Astrocyte (in vitro differentiated cells and primary cell): ENCODE measurements at regions not wholly inside any gene's neighbourhood (a gene's known extent, or its start where the extent isn't known, plus 50 kb on each side); places are given as distances from the start of the nearest gene placed in this dataset.

Source experiments
- DNase-seq: peaks from one replicate; pipeline ENCODE4 v3.0.0-alpha.2; 2010; ENCODE audit warnings: low read depth
- FAIRE-seq: peaks from 2 replicates; lab custom pipeline; 2011; peaks lifted over from hg19 to GRCh38; lab: Jason Lieb, UNC
- H2AFZ ChIP-seq: 2 replicates; pipeline ENCODE4 v1.6.0; 2012; ENCODE audit warnings: low read depth, low read length, inconsistent platforms
- H3K27ac ChIP-seq: 2 replicates; pipeline ENCODE4 v1.5.1; 2011; ENCODE audit warnings: low read depth, low read length, inconsistent platforms
- H3K27me3 ChIP-seq: 2 replicates; pipeline ENCODE4 v1.6.0; 2011; ENCODE audit warnings: low read length, inconsistent platforms; ENCODE audit not compliant: insufficient read depth
- H3K36me3 ChIP-seq: 2 replicates; pipeline ENCODE4 v1.5.1; 2011; ENCODE audit warnings: low read length, inconsistent platforms; ENCODE audit not compliant: insufficient read depth
- H3K4me1 ChIP-seq: 2 replicates; pipeline ENCODE4 v1.5.1; 2011; ENCODE audit warnings: low read length, inconsistent platforms; ENCODE audit not compliant: insufficient read depth
- H3K4me2 ChIP-seq: 2 replicates; pipeline ENCODE4 v1.6.0; 2012; ENCODE audit warnings: low read length, inconsistent platforms
- H3K4me3 ChIP-seq: 2 replicates; pipeline ENCODE4 v1.5.1; 2011; ENCODE audit warnings: low read depth, mild to moderate bottlenecking, low read length, inconsistent platforms; ENCODE audit not compliant: insufficient read depth
- H3K79me2 ChIP-seq: 2 replicates; pipeline ENCODE4 v1.6.0; 2012; ENCODE audit warnings: mild to moderate bottlenecking, low read length, inconsistent platforms; ENCODE audit not compliant: insufficient read depth
- H3K9ac ChIP-seq: 2 replicates; pipeline ENCODE4 v1.6.0; 2012; ENCODE audit warnings: mild to moderate bottlenecking, low read length, inconsistent platforms
- H3K9me3 ChIP-seq: 2 replicates; pipeline ENCODE4 v1.5.1; 2012; ENCODE audit warnings: low read depth, mild to moderate bottlenecking, low read length, inconsistent platforms; ENCODE audit not compliant: insufficient read depth
- H4K20me1 ChIP-seq: 2 replicates; pipeline ENCODE4 v1.6.0; 2012; ENCODE audit warnings: low read length, inconsistent platforms; ENCODE audit not compliant: insufficient read depth
- H3K27ac Mint-ChIP-seq: one replicate; pipeline ENCODE4 v1.8.0; 2021; ENCODE audit warnings: mild to moderate bottlenecking, mixed read lengths; ENCODE audit not compliant: unreplicated experiment
- H3K27me3 Mint-ChIP-seq: one replicate; pipeline ENCODE4 v1.8.0; 2021; ENCODE audit warnings: low read depth, mixed read lengths; ENCODE audit not compliant: unreplicated experiment
- H3K36me3 Mint-ChIP-seq: one replicate; pipeline ENCODE4 v1.8.0; 2021; ENCODE audit warnings: low read depth, mixed read lengths; ENCODE audit not compliant: unreplicated experiment
- H3K4me1 Mint-ChIP-seq: one replicate; pipeline ENCODE4 v1.8.0; 2021; ENCODE audit warnings: low read depth, mixed read lengths; ENCODE audit not compliant: unreplicated experiment
- H3K4me3 Mint-ChIP-seq: one replicate; pipeline ENCODE4 v1.8.0; 2021; ENCODE audit warnings: mild to moderate bottlenecking, moderate library complexity, mixed read lengths; ENCODE audit not compliant: unreplicated experiment
- H3K9me3 Mint-ChIP-seq: one replicate; pipeline ENCODE4 v1.8.0; 2021; ENCODE audit warnings: mild to moderate bottlenecking, mixed read lengths; ENCODE audit not compliant: unreplicated experiment
- EZH2 ChIP-seq: IDR thresholded peaks from 2 replicates; pipeline ENCODE4 v1.6.1; 2012; ENCODE audit warnings: mild to moderate bottlenecking, low read length, inconsistent platforms; ENCODE audit not compliant: insufficient read depth
- TF ChIP-seq, protein P1 (sequence below): IDR thresholded peaks from 2 replicates; pipeline ENCODE4 v1.5.1; 2011; ENCODE audit warnings: low read depth, mild to moderate bottlenecking, inconsistent platforms, low read length, moderate library complexity; ENCODE audit not compliant: insufficient read depth

GRCh38 chr19:46944123-46944748 lies 75.4 kb upstream of the NPAS1 start:
- Histone ChIP-seq H2AFZ (no peak overlapping the region), H4K20me1 (peaks cover 42% of the 10 kb centered on the region), H3K27me3 (no peaks in the 10 kb centered on the region), H3K79me2 (peaks cover 52% of the 10 kb centered on the region), H3K9me3 (no peaks in the 10 kb centered on the region), H3K4me1 (peaks cover 17% of the 10 kb centered on the region), H3K36me3 (no peaks in the 10 kb centered on the region), H3K4me3 (no peak overlapping the region), H3K4me2 (peak overlapping the region; percentile 65), H3K9ac (peak overlapping the region; percentile 45), H3K27ac (peak overlapping the region; percentile 4)
- Mint-ChIP-seq H3K27ac (peak overlapping the region; percentile 77), H3K27me3 (no peaks in the 10 kb centered on the region), H3K4me3 (peak overlapping the region; percentile 54), H3K9me3 (no peaks in the 10 kb centered on the region), H3K4me1 (peaks cover 26% of the 10 kb centered on the region), H3K36me3 (peaks cover 30% of the 10 kb centered on the region)
- FAIRE-seq (no peak), DNase-seq (no peak)
- TF ChIP-seq, protein P1, sequence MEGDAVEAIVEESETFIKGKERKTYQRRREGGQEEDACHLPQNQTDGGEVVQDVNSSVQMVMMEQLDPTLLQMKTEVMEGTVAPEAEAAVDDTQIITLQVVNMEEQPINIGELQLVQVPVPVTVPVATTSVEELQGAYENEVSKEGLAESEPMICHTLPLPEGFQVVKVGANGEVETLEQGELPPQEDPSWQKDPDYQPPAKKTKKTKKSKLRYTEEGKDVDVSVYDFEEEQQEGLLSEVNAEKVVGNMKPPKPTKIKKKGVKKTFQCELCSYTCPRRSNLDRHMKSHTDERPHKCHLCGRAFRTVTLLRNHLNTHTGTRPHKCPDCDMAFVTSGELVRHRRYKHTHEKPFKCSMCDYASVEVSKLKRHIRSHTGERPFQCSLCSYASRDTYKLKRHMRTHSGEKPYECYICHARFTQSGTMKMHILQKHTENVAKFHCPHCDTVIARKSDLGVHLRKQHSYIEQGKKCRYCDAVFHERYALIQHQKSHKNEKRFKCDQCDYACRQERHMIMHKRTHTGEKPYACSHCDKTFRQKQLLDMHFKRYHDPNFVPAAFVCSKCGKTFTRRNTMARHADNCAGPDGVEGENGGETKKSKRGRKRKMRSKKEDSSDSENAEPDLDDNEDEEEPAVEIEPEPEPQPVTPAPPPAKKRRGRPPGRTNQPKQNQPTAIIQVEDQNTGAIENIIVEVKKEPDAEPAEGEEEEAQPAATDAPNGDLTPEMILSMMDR = no peak
- TF ChIP-seq EZH2 = no peak

- H3K4me1 ChIP-seq = peaks cover 18% of the 10 kb centered on the region
- peaks cover 42% of the 10 kb centered on the region for H4K20me1 ChIP-seq
- no peaks in the 10 kb centered on the region for H3K9me3 Mint-ChIP-seq
- peak overlapping the region; percentile 77 for H3K27ac Mint-ChIP-seq
- peaks cover 26% of the 10 kb centered on the region for H3K4me1 Mint-ChIP-seq
- no peak overlapping the region for H2AFZ ChIP-seq
- H3K27ac ChIP-seq = peak overlapping the region; percentile 13
- no peak overlapping the region for H3K4me3 ChIP-seq
- peak overlapping the region; percentile 45 for H3K9ac ChIP-seq
- peak overlapping the region; percentile 65 for H3K4me2 ChIP-seq
- H3K36me3 ChIP-seq = no peaks in the 10 kb centered on the region
- DNase-seq (peak; percentile 53), FAIRE-seq (no peak)
- no peaks in the 10 kb centered on the region for H3K27me3 ChIP-seq
- H3K36me3 Mint-ChIP-seq = peaks cover 31% of the 10 kb centered on the region
- H3K4me3 Mint-ChIP-seq = no peak overlapping the region
- TF ChIP-seq, protein P1 = no peak
- TF ChIP-seq EZH2 = no peak
- no peaks in the 10 kb centered on the region for H3K27me3 Mint-ChIP-seq
- H3K9me3 ChIP-seq = no peaks in the 10 kb centered on the region
- peaks cover 56% of the 10 kb centered on the region for H3K79me2 ChIP-seq
These were observed 74.6 kb upstream of the NPAS1 start for GRCh38 chr19:46944918-46945628.
